Muscle of arm (tissue), 1 donor: ENCODE measurements at regions not wholly inside any gene's neighbourhood (a gene's known extent, or its start where the extent isn't known, plus 50 kb on each side); places are given as distances from the start of the nearest gene placed in this dataset.

ENCODE experiments used
- DNase-seq: peaks from one replicate; pipeline ENCODE4 v3.0.0-alpha.2; 2013

GRCh38 chr21:38188037-38188436 lies 68.8 kb upstream of the KCNJ15 start:
- no peak for DNase-seq

- no peak for DNase-seq
Measured at GRCh38 chr21:38196036-38196435, 60.8 kb upstream of the KCNJ15 start.

GRCh38 chr21:38202811-38203210 lies 54.0 kb upstream of the KCNJ15 start:
- no peak for DNase-seq

GRCh38 chr21:38203229-38203628 lies 53.6 kb upstream of the KCNJ15 start:
- no peak for DNase-seq

- DNase-seq: no peak
Measured at GRCh38 chr21:38205940-38206339, 50.9 kb upstream of the KCNJ15 start.

- no peak for DNase-seq
Measured at GRCh38 chr21:38206646-38207045, 50.1 kb upstream of the KCNJ15 start.
